Ecto neural progenitor cell (in vitro differentiated cells): ENCODE measurements at regions not wholly inside any gene's neighbourhood (a gene's known extent, or its start where the extent isn't known, plus 50 kb on each side); places are given as distances from the start of the nearest gene placed in this dataset.

ENCODE experiments used
- DNase-seq: peaks from one replicate; pipeline ENCODE4 v3.0.0-alpha.2; 2018; ENCODE audit warnings: low spot score

DNA sequence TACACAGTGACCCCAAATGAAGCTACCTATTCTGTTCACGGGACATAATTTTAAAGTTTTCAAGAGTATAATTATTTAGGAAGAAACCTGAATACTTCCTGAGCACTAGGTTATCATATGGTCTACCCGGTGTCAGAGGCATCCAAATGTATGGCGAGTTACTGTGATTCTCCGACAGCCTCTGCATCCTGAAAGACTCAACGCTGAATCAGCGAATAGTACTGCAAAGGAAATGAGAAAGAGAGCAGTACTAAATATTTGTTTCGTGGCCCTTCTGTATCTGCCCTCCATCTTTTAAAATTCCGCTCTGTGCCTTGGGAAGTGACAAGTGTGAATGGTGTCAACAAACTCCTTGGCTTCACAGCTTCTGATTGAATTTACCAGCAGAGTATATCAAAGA lies 358.0 kb upstream of the ZEB2 start:
- no peak for DNase-seq

DNA sequence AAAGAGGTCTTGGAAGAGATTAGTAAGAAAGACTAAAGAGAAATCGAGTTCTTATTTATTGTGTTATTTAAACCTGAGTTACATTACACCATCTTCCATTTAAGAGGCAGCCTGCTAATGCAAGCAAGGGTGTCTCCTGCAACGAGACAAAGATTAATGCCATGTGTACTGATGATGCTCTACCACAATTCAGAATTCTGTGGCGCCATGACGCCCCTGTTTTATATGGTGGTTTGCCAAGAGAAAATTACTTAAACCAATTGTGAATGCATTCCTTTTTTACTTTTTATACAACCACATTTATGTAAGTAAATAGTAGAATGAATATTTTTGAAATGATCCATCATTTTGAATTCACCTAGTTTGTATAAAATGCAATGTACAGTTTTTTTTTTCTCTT lies 356.1 kb upstream of the ZEB2 start:
- no peak for DNase-seq

DNA sequence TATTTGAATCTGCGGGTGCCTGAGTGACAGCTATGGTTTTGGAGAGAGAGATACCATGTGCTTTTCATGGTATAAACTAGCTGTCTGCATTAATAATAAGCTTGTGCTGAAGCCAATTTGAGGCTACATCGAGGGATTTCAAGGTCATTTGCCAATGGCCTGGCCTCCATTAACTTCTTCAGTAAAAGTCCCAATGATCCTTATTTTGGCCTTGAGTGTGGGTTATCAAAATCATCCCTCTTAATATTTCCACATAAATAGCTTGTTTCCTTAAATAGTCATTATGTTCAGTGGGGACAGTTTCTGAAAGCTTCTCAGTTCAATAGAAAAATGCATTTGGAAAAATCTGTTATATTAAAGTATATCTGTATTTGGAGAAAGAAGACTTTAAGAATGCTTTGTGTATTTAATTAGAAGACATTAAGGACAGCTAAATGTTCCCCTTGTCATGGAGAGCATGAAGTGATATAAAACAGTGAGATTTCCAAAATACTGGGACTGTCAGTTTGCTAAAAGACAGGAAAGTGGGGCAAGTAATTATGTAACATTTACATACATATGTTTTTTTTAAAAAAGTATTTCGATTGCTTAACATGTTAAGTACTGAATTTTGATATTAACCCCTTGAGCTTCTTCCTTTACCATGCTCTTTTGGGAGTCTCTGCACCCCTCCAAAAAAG lies 355.5 kb upstream of the ZEB2 start:
- no peak for DNase-seq

DNA sequence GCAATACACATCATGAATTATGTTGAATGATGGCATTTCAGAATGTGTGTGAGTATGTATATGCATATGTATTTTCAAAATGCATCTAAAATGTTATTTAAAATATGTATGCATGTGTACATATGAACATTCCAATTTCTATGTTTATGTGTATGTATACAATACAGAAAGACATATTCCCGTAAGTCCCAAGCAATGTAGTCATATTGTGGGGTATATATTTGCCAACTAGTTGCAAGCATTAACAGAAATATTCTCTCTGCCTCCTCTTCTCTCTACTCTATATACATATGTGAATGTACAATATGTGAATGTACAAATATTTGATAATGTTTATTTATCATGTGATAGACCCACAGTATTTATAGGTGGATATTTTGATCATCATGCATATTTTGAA lies 345.8 kb upstream of the ZEB2 start:
- DNase-seq = no peak

GRCh38 chr2:144859716-144860115 lies 339.8 kb upstream of the ZEB2 start:
- no peak for DNase-seq

DNA sequence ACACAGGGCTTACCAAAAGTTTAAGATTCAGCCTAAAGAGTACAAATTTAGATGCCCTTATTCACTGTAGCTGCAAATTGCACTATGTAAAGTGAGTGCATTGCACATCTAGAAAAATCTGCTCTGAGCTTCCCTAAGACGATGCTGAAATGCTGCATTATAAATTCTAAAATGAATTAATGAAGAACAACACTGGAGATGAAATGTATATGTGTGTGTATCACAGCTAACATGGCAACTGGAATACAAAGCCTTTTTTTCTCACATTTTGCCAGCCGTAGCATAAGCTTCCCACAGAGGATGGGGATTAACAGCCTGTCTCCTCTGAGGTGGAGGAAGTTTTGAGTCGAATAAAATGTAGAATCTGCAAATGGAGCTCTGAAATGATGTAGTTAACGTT lies 338.3 kb upstream of the ZEB2 start:
- no peak for DNase-seq

DNA sequence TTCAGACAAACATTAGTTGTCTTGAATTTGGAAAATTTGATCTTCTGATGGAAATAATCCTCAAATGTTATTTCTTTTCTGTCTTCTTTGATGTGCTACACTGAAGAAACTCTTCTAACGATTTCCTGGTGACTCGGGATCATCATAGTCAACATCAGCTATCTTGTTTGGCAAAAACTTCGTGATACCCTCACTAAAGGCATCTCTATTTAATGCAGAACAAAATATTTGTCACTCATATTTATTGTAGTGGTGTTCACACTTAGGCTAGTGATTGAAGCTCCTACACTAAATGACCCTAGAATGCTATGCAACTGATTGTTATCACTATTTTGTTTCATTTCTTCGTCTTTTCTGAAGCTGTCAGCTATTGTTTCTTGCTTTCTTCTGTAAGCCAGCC lies 334.7 kb upstream of the ZEB2 start:
- DNase-seq = no peak

- no peak for DNase-seq
Measured at GRCh38 chr2:144849612-144850011, 329.7 kb upstream of the ZEB2 start.

DNA sequence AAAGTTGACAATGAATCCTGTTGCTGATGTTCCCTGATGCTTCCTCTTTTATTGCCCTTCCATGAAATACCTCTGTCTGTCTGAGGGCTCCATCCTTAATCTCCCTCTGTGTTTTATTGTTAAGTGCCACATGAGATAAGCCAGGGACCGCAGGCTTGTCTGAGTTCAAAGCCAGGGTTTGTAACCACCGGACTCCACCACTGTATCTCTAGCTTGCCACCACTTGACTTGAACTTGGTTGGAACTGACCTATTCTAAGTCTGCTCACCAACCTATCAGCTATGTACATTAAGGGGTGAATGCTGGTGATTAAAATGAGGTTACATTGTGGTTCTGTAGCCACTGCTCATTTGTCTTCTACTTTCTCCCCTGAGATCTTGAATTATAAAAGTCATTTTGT lies 328.5 kb upstream of the ZEB2 start:
- no peak for DNase-seq

DNA sequence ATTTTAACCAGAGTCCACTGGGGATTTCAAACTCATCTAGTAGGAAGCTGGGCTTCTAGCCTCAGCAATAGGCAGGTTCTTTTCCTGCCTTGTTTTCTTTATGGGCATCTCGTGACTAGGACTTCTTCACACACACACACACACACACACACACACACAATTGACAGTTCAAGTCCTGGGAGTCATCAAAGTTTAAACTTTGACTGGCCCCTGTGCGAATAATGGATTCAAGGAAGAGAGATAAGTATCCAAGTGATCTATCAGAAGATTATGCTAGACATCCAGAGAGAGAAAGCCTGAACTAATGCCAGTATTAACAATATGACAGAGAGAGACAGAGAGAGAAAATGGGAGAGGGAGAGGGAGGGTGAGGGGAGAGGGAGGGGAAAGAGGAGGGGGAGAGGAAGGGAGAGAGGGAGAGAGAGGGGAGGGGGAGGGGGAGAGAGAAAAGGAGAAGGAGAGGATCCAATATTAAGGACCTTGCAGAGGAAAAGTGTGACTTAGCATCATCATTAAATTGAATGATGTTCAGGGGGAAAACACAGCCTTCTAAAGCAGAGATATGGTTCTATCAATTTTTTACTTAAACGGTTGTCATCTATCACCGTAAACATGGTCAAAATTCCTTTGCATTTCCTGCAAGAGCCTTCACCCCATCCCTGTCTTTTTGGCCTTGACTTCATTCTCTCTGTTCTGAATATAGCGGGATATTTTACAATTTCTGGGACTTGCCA lies 327.6 kb upstream of the ZEB2 start:
- no peak for DNase-seq

GRCh38 chr2:144836635-144837350 lies 316.9 kb upstream of the ZEB2 start:
- DNase-seq = no peak

DNA sequence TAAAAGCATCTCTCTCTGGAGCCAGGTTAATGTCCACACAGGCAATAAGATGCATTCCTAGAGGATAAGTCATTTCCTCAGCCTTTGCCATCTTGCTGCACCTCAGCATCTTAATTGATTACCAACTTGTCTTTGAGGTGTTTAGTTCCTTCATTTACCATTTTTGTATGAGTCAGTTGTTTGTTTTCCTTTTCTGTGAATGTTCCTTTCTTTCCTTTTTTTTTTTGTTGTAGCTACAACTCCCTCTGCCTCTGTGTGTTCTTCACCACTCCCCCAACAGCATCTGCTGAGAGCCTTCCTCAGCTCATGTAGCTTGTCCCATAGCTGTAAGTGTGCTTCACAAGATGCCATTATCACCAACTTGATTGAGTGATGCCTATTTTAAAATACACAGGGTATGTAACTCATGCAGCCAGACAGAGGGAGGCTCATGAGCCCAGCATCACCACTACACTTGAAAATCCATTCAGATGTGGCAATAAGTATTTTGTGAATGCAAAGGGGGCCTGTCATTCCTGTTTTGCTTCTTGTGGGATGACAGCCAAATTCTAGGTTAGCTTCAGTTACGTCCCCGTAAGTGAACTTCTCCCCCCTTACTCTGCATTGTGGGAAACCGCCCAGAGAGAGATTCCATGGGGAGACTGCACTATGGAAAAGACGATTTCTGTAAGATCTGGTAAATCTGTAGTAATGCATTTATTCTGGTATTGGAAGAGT lies 315.9 kb upstream of the ZEB2 start:
- DNase-seq = no peak

GRCh38 chr2:144834998-144835633 lies 315.2 kb upstream of the ZEB2 start:
- DNase-seq = no peak

DNA sequence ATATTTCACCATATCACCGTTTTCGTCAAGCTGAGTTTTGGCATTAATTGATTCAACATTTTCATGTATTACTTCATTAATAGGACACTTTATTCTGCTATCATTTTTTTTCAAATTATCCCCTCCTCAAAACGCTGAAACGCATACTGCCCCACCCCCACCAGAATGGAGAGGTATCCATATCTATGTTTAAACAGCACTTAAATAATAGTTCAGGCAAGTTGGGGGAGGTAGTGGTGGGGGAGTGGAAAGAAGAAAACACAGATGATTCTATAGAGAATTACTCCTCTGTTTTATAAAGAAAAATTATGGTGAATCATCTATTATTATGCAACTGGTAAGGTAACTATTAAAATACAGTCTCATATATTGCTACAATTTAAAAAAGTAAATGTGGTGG lies 314.4 kb upstream of the ZEB2 start:
- no peak for DNase-seq

- DNase-seq = no peak
Measured at GRCh38 chr2:144833075-144833637, 313.2 kb upstream of the ZEB2 start.

DNA sequence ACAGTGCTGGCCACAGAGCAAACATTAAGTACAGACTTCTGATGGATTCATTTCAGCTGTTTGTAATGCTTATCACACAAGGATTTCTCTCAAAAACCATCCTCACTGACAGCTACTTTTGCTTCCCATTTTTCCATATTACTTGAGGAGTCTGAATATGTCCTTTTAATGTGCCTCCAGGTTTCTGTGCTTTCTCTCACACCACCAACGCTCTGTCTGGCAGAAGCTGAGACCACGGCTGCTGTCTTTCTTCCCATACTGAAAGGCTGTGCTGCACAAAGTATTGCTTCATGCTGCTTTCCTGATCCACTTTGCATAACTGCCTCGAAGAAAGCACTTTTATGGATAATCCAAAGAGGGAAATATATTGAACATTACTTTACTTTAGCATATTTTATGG lies 312.1 kb upstream of the ZEB2 start:
- DNase-seq = no peak

DNA sequence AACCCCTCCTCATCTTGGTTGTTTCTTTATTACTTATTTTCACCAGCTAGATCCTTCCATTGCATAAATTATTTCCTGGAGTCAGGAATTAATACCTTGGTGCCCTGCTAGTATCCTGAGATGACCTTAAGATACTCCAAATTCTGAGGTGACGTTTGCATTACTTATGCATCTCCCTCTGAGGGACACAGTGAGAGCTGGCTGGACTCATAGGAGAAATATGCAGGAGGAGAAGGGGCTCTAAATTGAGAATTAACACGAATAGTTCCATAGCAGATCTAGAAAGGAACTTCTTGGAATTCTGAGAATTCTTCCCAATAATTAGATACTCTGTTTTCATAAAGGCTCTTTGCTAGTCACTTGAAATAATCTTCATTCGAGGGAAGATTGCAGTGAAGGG lies 310.6 kb upstream of the ZEB2 start:
- no peak for DNase-seq

- DNase-seq = no peak
Measured at GRCh38 chr2:144827404-144827803, 307.5 kb upstream of the ZEB2 start.

DNA sequence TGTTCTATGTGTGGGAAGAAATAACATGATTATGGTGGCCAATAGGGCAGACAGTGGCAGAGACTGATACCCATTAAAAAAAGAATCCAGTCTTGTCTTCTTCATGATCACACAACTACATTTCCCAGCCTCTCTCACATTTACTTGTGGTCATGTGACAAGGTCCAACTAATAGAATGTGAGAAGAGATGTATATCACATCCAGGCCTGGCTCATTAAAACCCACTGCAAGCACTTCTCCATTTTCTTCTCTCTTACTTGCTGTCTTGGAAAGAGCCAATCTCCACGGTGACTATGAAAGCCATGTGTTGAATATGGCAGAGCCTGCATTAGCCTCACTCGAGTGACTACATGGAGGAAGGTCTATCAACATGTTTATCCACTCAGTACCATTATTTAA lies 306.2 kb upstream of the ZEB2 start:
- DNase-seq = no peak

- no peak for DNase-seq
Measured at GRCh38 chr2:144825331-144826020, 305.6 kb upstream of the ZEB2 start.
